Head of caudate nucleus (tissue), 42 donors: ENCODE measurements at regions not wholly inside any gene's neighbourhood (a gene's known extent, or its start where the extent isn't known, plus 50 kb on each side); places are given as distances from the start of the nearest gene placed in this dataset.

Experiments used
- DNase-seq, 42 donors: peaks; one replicate each; pipeline versions ENCODE4 v3.0.0 to v3.0.0-alpha.2; 2020 to 2021; ENCODE audit warnings: mixed read lengths in 7 of 42
- intact Hi-C: fragments of 100-400 bp; cut with DNase I; formaldehyde crosslinking; loops from one replicate; pipeline ENCODE4 v1.15.0; 2022

DNA sequence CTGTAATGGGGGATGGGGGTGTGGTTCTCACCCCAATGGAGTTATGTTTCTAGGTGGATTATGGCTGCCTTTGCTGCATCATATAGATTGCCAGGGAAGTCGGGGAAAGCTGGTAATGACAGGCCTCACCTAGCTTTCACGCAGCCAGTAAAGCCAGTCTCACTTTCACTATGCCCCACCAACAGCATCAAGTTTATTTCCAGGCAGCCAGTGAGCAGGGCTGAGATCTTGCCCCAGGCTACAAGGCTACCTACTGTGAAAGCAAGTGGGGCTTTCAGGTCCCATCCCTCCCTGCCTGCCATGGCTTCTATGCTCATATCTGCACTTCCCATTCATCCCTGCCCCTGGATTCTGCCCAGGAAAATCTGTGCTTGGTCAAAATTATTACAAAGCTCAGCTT lies 61.7 kb upstream of the NXPH1 start:
- intact Hi-C loops, result no loop called here
- no peak for DNase-seq

DNA sequence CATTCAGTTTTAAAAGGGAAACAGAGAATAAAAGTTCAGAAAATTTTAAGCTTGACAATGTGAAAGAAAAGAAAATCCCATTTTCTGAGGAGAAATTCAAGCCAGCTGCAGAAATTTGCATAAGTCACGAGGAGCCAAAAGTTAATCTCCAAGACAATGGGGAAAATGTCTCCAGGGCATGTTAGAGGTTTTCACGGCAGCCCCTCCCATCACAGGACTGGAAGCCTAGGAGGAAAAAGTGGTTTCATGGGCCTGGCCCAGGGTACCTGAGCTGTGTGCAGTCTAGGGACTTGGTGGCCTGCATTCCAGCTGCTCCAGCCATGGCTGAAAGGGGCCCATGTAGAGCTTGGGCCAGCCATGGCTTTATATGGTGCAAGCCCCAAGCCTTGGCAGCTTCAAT lies 59.6 kb upstream of the NXPH1 start:
- no peak for DNase-seq
- intact Hi-C loops, result no loop called here

GRCh38 chr7:8378349-8379019 lies 54.9 kb upstream of the NXPH1 start:
- intact Hi-C loops, result no loop called here
- DNase-seq, result no peak

- DNase-seq, result peak in 41 of 42 donors; percentile 9 to 81 (median 58)
These were observed 54.1 kb upstream of the NXPH1 start for GRCh38 chr7:8379264-8379663.

DNA sequence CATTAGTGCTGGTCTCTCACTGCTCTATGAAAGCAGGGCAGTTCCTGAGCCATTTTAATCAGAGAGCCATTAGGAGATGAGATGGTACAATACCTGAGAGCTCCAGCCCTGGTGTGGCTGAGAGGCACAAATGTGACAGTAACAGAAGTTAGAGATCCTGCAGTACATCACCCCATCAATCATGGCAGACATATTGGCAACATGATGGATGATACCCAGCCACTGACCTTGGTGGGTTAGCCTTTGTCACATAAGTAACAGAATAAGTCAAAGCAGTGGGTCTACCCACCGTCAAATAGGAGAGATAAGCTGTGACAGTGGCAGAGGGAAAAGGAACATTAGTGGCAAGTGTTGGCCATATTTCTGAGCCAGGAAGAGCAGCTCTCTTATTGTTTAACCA lies 53.3 kb upstream of the NXPH1 start:
- DNase-seq, result no peak
- intact Hi-C loops, result no loop called here

More at GRCh38 chr7:8379264-8379663, 54.1 kb upstream of the NXPH1 start:
- intact Hi-C loops, result no loop called here

GRCh38 chr7:8382004-8382730 lies 51.2 kb upstream of the NXPH1 start:
- intact Hi-C loops, result no loop called here
- peak in 6 of 42 donors; percentile 2 to 25 (median 18) for DNase-seq
